Inferior parietal cortex (tissue), 1 donor: ENCODE measurements at regions not wholly inside any gene's neighbourhood (a gene's known extent, or its start where the extent isn't known, plus 50 kb on each side); places are given as distances from the start of the nearest gene placed in this dataset.
"Not testable (repeated sequence)": the region's sequence is repeated elsewhere in the genome, so short reads cannot be mapped to it uniquely, and the experiment has no call there.

Source experiments
- DNase-seq: peaks from one replicate; pipeline ENCODE4 v3.0.0-alpha.2; 2016; ENCODE audit errors: extremely low spot score

GRCh38 chr7:9505516-9505915, 1072.1 kb downstream of the NXPH1 start:
- DNase-seq, result no peak

DNA sequence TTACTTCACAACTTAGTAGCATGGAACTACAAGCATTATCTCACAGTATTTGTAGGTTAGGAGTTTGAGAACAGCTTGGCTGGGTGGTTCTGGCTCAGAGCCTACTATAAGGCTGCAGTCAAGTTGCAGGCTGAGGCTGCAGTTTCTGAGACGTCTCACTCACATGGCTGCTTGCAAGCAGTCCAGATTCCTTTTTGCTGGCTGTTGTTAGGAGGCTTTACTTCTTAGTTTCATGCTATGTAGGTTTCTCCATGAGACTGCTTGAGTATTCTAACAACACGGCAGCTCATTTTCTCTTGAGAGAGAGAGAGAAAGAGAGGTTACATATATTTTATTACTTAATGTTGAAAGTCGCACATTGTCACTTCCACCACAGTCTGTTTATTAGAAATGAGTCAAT, 1073.9 kb downstream of the NXPH1 start:
- no peak for DNase-seq

DNA sequence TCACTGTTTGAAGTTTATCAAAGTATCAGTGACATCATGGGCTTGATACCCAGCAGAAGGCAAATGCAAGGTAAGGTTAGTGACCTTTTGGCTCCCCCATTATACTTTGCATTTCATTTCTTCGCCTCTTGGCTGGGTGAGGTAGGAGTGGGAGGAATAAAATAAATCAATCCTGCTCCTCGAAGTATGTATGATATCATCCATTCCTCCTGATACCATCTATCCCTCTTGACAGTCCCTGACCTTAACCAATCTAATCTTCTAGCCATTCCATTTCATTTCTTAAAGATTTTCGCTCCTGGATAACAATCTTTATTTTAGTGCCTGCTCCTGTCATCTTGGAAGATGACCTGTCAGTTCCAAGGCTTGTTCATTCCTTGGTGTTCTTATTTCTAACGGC, 1083.3 kb downstream of the NXPH1 start:
- no peak for DNase-seq

GRCh38 chr7:9523579-9523978, 1090.2 kb downstream of the NXPH1 start:
- no peak for DNase-seq

- DNase-seq, result not testable (repeated sequence)
Measured at GRCh38 chr7:9552431-9552830, 1119.0 kb downstream of the NXPH1 start.

GRCh38 chr7:9557853-9558252, 1124.4 kb downstream of the NXPH1 start:
- DNase-seq, result no peak

GRCh38 chr7:9575716-9576115, 1142.3 kb downstream of the NXPH1 start:
- no peak for DNase-seq

DNA sequence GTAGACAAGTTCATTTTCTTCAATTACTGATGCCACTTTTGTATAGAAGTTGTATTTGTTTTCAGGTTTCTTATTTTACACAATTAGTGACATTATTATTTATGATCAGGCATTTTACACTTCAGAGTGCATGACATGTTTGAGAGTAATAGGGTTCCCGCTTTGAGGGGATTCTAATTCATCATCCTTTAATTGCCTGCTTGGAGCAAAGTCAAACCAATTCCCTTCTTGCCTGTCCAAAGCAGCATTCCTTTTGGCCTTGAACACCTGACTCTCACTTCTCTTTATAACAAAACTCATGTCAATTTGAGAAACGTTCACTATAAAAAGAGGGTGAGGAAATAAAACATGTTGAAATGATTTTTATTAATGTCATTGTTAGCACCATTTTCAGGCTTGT, 1149.4 kb downstream of the NXPH1 start:
- no peak for DNase-seq

GRCh38 chr7:9598411-9598810, 1165.0 kb downstream of the NXPH1 start:
- DNase-seq, result no peak

DNA sequence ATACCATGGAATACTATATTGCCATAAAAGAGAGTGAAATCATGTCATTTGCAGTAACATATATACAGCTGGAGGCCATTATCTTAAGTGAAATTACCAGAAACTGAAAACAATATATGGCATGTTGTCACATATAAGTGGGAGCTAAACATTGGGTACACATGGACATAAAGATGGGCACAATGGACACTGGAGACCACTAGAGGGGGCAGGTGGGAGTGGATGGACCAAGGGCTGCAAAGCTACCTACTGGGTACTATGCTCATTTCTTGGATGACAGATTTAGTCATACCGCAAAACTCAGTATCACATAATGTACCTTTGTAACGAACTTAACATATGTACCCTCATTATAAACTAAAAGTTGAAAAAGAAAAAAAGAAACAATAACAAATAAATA, 1167.6 kb downstream of the NXPH1 start:
- DNase-seq, result no peak

DNA sequence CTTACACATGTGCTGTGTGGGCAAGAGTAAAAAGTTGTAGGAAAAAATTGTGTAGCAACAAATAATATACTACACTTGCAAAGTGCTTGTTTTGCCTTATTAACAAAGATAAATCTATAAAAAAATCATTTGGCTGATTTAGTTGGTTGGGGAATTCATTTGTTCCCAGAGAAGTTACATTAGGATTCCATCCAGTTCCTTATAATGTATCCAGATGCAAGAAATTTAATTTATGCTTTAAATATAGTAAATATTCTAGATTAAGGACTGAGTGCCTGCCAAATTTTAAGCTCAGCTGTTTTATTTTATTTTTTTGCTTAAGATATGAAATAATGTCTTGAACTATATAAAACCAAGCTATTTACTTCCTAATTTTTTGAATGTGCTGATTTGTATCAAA, 1169.9 kb downstream of the NXPH1 start:
- no peak for DNase-seq

- no peak for DNase-seq
Measured at GRCh38 chr7:9608560-9608959, 1175.2 kb downstream of the NXPH1 start.

DNA sequence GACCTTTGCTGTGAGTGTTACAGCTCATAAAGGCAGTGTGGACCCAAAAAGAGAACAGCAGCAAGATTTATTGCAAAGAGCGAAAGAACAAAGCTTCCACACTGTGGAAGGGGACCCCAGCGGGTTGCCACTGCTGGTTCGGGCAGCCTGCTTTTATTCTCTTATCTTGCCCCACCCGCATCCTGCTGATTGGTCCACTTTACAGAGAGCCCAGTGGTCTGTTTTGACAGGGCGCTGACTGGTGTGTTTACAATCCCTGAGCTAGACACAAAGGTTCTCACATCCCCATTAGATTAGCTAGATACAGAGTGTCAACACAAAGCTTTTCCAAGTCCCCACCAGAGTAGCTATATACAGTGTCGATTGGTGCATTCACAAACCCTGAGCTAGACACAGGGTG, 1187.5 kb downstream of the NXPH1 start:
- not testable (repeated sequence) for DNase-seq

DNA sequence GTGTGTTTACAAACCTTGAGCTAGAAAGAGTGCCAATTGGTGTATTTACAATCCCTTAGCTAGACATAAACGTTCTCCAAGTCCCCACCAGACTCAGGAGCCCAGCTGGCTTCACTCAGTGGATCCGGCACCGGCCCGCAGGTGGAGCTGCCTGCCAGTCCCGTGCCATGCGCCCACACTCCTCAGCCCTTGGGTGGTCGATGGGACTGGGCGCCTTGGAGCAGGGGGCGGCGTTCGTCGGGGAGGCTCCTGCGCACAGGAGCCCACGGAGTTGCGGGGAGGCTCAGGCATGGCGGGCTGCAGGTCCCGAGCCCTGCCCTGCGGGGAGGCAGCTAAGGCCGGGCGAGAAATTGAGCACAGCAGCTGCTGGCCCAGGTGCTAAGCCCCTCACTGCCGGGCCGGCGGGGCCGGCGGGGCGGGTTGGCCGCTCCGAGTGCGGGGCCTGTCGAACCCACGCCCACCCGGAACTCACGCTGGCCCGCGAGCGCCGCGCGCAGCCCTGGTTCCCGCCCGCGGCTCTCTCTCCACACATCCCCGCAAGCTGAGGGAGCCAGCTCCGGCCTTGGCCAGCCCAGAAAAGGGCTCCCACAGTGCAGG, 1188.0 kb downstream of the NXPH1 start:
- DNase-seq, result not testable (repeated sequence)

GRCh38 chr7:9621927-9622326, 1188.5 kb downstream of the NXPH1 start:
- DNase-seq, result no peak

DNA sequence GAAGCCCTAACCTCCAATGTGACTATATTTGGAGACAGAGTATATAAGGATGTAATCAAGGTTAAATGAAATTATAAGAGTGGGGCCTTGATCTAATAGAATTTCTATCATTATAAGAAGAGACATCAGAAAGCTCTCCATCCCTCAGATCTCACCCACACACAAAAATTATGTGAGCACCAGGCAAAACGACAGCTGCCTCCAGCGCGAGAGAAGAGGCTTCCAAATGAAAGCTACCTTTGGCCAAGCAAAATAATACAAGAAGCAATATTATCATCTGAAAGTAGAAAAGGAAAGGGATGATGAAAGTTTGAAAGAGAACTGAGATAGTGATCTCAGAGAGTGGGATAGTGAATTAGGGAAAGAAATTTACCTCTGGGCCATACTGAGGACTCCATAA, 1192.5 kb downstream of the NXPH1 start:
- DNase-seq, result peak; percentile 9

DNA sequence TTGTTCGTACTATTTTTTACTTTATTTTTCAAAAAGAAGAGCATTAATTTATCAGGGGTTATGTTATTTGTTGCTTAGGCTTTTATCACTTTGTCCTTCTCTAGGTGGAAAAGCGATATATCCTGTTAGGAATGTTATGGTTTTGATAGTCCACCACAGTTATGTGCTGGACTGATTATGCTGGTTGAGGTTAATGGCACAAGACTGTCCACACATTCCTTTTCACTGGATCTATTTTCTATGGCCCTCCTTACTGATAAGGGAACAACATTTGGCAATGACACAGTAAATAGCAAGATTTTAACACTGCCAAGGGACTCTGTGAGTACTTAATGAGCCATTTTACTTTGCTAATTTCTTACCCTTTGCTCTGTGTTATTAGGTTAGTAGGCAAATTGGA, 1212.3 kb downstream of the NXPH1 start:
- no peak for DNase-seq

DNA sequence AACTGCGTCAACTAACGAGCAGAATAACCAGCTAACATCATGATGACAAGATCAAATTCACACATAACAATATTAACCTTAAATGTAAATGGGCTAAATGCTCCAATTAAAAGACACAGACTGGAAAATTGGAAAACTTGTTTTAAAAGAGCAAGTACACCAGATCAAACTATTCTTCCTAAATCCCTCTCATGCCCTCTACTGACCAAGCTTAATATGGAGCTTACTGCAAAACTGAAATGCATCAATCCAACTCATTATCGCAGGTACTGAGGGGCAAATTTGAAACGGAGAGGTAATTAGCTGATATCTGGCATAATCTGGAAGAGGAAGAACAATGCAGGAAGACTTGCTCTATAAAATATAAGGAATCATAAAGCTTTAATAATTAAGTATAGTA, 1223.8 kb downstream of the NXPH1 start:
- DNase-seq, result no peak

DNA sequence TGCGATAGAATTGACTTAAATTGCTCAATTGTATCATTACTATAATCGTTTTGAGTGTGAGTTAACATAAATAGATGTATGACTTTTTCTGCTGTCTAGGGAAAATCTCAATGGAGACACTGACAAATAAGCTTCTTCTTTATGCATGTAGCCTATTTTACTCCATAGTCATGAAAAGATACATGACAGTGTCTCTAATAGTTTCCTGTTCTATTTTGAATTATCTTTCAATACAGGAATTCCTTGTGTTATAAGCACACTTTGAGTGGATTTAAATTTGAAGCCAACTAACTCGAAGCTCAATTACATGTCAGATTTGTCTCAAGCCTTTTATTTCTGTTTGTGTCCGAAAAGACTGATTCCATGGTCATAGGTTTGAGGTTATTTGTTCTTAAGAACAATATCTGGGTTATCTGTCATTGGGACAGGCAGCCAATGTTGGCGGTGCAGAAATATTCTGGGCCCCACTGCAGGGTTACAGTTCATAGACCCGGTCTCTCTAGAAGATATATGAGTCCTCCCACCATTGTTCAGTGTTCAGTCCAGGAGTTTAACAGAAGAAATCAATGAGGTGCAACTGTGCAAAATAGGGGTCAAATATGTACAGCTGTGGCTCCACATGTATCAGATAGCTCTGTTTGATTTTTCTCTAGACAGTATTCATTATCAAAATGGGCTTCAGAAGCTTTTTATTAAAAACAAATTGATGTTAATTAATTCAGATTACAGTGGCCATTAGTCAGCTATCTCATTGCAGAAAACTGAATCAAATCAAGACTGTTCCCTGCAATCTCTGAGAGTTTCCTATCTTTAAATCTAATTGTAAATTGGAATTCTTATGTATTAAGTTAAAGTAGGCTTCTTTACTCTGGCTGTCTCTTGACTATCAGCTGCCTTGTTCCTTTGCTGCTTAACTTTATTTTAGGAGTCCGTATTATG, 1238.8 kb downstream of the NXPH1 start:
- no peak for DNase-seq

GRCh38 chr7:9680713-9681112, 1247.3 kb downstream of the NXPH1 start:
- no peak for DNase-seq

DNA sequence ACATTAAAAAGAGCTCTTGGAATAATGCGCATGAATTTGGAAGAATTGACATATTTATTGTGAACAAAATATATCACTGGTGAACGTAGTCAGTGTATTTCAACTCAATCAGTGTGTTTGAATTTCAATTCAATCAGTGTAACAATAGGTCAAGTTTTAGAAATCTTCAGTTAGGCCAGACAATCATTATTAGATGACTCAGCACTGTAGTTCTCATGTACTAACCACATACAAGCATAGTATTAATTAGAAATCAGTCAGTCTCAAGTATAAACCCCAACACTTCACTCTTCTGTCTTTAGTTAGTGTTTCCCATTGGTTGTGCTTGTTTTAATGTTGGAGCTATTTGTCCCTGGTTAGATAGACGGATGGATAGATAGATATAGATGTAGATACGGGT, 1247.9 kb downstream of the NXPH1 start:
- DNase-seq, result no peak

GRCh38 chr7:9691286-9691685, 1257.9 kb downstream of the NXPH1 start:
- DNase-seq, result no peak

- no peak for DNase-seq
Measured at GRCh38 chr7:9698375-9698774, 1265.0 kb downstream of the NXPH1 start.
